H9 (cell line): ENCODE measurements at regions not wholly inside any gene's neighbourhood (a gene's known extent, or its start where the extent isn't known, plus 50 kb on each side); places are given as distances from the start of the nearest gene placed in this dataset.

ENCODE experiments used
- DNase-seq: peaks from one replicate; pipeline ENCODE4 v3.0.0-alpha.2; 2017
- H2AFZ ChIP-seq: one replicate; pipeline ENCODE4 v1.6.1; 2013; ENCODE audit warnings: mild to moderate bottlenecking, low read length, control low read depth, moderate library complexity
- H2AK5ac ChIP-seq: 2 replicates; pipeline ENCODE4 v1.6.1; 2013; ENCODE audit warnings: low read length, control low read depth, mixed read lengths; ENCODE audit not compliant: insufficient read length
- H2BK120ac ChIP-seq: one replicate; pipeline ENCODE4 v1.6.1; 2013; ENCODE audit warnings: low read depth, mild to moderate bottlenecking, low read length, control low read depth, inconsistent platforms; ENCODE audit not compliant: poor library complexity, severe bottlenecking
- H2BK12ac ChIP-seq: 2 replicates; pipeline ENCODE4 v1.6.1; 2013; ENCODE audit warnings: low read length, control low read depth, mixed read lengths, low read depth; ENCODE audit not compliant: insufficient read length
- H2BK15ac ChIP-seq: 2 replicates; pipeline ENCODE4 v1.6.1; 2013; ENCODE audit warnings: low read depth, low read length, control low read depth
- H2BK20ac ChIP-seq: one replicate; pipeline ENCODE4 v1.6.1; 2013; ENCODE audit warnings: low read depth, mild to moderate bottlenecking, low read length, control low read depth, inconsistent platforms; ENCODE audit not compliant: poor library complexity, severe bottlenecking
- H2BK5ac ChIP-seq: 2 replicates; pipeline ENCODE4 v1.6.1; 2013; ENCODE audit warnings: low read length, control low read depth, mixed read lengths; ENCODE audit not compliant: insufficient read length
- H3K14ac ChIP-seq: 2 replicates; pipeline ENCODE4 v1.6.1; 2013; ENCODE audit warnings: low read length, control low read depth; ENCODE audit not compliant: insufficient read depth
- H3K18ac ChIP-seq: 2 replicates; pipeline ENCODE4 v1.6.1; 2013; ENCODE audit warnings: low read depth, mild to moderate bottlenecking, mixed read lengths, low read length, control low read depth; ENCODE audit not compliant: insufficient read length
- H3K23ac ChIP-seq: 2 replicates; pipeline ENCODE4 v1.6.1; 2013; ENCODE audit warnings: low read length, control low read depth, mixed read lengths, low read depth; ENCODE audit not compliant: insufficient read length
- H3K23me2 ChIP-seq: 2 replicates; pipeline ENCODE4 v1.6.1; 2013; ENCODE audit warnings: low read depth, mild to moderate bottlenecking, mixed read lengths, low read length, control low read depth; ENCODE audit not compliant: insufficient read length, poor library complexity, severe bottlenecking
- H3K27ac ChIP-seq: 2 replicates; pipeline ENCODE4 v1.5.1; 2013; ENCODE audit warnings: low read length, control low read depth, mixed read lengths, low read depth; ENCODE audit not compliant: insufficient read length
- H3K27me3 ChIP-seq: 2 replicates; pipeline ENCODE4 v1.6.1; 2013; ENCODE audit warnings: low read length, control low read depth, inconsistent platforms; ENCODE audit not compliant: insufficient read depth
- H3K4ac ChIP-seq: 2 replicates; pipeline ENCODE4 v1.6.1; 2013; ENCODE audit warnings: low read depth, mild to moderate bottlenecking, control low read depth, inconsistent platforms, low read length, moderate library complexity
- H3K4me1 ChIP-seq: 2 replicates; pipeline ENCODE4 v1.6.1; 2013; ENCODE audit warnings: low read length, control low read depth, inconsistent platforms; ENCODE audit not compliant: insufficient read depth
- H3K4me2 ChIP-seq: 2 replicates; pipeline ENCODE4 v1.6.1; 2013; ENCODE audit warnings: low read length, control low read depth, mixed read lengths; ENCODE audit not compliant: insufficient read length, insufficient read depth
- H3K56ac ChIP-seq: 2 replicates; pipeline ENCODE4 v1.6.1; 2013; ENCODE audit warnings: low read depth, mild to moderate bottlenecking, mixed read lengths, low read length, control low read depth; ENCODE audit not compliant: insufficient read length
- H3K79me1 ChIP-seq: 2 replicates; pipeline ENCODE4 v1.6.1; 2013; ENCODE audit warnings: low read depth, mild to moderate bottlenecking, moderate library complexity, low read length, control low read depth, inconsistent platforms; ENCODE audit not compliant: insufficient read depth, poor library complexity, severe bottlenecking
- H3K79me2 ChIP-seq: 2 replicates; pipeline ENCODE4 v1.6.1; 2013; ENCODE audit warnings: low read length, control low read depth, inconsistent platforms; ENCODE audit not compliant: insufficient read depth
- H3K9ac ChIP-seq: 2 replicates; pipeline ENCODE4 v1.6.1; 2013; ENCODE audit warnings: low read length, control low read depth, mixed read lengths; ENCODE audit not compliant: insufficient read length; ENCODE audit errors: extremely low read depth
- H3K9me3 ChIP-seq: one replicate; pipeline ENCODE4 v1.6.1; 2013; ENCODE audit warnings: low read depth, low read length, inconsistent platforms; ENCODE audit not compliant: control insufficient read depth
- H3T11ph ChIP-seq: one replicate; pipeline ENCODE4 v1.6.1; 2013; ENCODE audit warnings: mild to moderate bottlenecking, low read length, control low read depth, inconsistent platforms
- H4K20me1 ChIP-seq: one replicate; pipeline ENCODE4 v1.6.1; 2013; ENCODE audit not compliant: control insufficient read depth, insufficient read length, insufficient read depth
- H4K5ac ChIP-seq: 2 replicates; pipeline ENCODE4 v1.6.1; 2013; ENCODE audit warnings: low read depth, mild to moderate bottlenecking, mixed read lengths, low read length, control low read depth; ENCODE audit not compliant: insufficient read length
- H4K8ac ChIP-seq: replicated peaks from 2 replicates; pipeline ENCODE4 v1.6.1; 2013; ENCODE audit warnings: low read length, control low read depth, mixed read lengths, low read depth; ENCODE audit not compliant: insufficient read length
- H4K91ac ChIP-seq: 2 replicates; pipeline ENCODE4 v1.6.1; 2013; ENCODE audit warnings: low read depth, mild to moderate bottlenecking, moderate library complexity, mixed read lengths, low read length, control low read depth; ENCODE audit not compliant: insufficient read length
- H3K27ac Mint-ChIP-seq, 3 experiments: 2 replicates in 2 of 3; 3 replicates in 1 of 3; pipeline ENCODE4 v1.8.0; 2020 to 2021; ENCODE audit warnings: mixed read lengths in 3 of 3, mild to moderate bottlenecking in 1 of 3, moderate library complexity in 1 of 3
- H3K27me3 Mint-ChIP-seq: 2 replicates; pipeline ENCODE4 v1.8.0; 2021; ENCODE audit warnings: low read depth, mild to moderate bottlenecking, moderate library complexity, mixed read lengths
- H3K36me3 Mint-ChIP-seq, 3 experiments: 2 replicates in 2 of 3; 3 replicates in 1 of 3; pipeline ENCODE4 v1.8.0; 2020 to 2021; ENCODE audit warnings: low read depth in 3 of 3, mixed read lengths in 3 of 3; ENCODE audit not compliant: insufficient read depth in 1 of 3
- H3K4me1 Mint-ChIP-seq, 2 experiments: 2 replicates each; pipeline ENCODE4 v1.8.0; 2020; ENCODE audit warnings: mixed read lengths in 2 of 2
- H3K4me3 Mint-ChIP-seq, 2 experiments: 2 replicates in 1 of 2; 3 replicates in 1 of 2; pipeline ENCODE4 v1.8.0; 2020 to 2021; ENCODE audit warnings: mild to moderate bottlenecking in 2 of 2, mixed read lengths in 2 of 2, moderate library complexity in 1 of 2
- H3K9me3 Mint-ChIP-seq, 2 experiments: 2 replicates in 1 of 2; 3 replicates in 1 of 2; pipeline ENCODE4 v1.8.0; 2020; ENCODE audit warnings: mild to moderate bottlenecking in 2 of 2, mixed read lengths in 2 of 2, moderate library complexity in 1 of 2
- WGBS: extraction: QIAGEN DNeasy Blood & Tissue Kit; methylation state at CpG from one replicate; pipeline ENCODE4 v1.1.7; 2013; ENCODE audit warnings: missing lambda C conversion rate, low lambda C conversion rate, mixed read lengths; ENCODE audit not compliant: insufficient read length; ENCODE audit errors: extremely low coverage; 5-methylcytosine and 5-hydroxymethylcytosine counted together
- TF ChIP-seq, protein P1 (sequence below): fragments of 200-600 bp; sonication (generic); conservative IDR thresholded peaks from 3 replicates; pipeline ENCODE4 v1.8.0; 2021; ENCODE audit warnings: antibody characterized with exemption, mild to moderate bottlenecking

DNA sequence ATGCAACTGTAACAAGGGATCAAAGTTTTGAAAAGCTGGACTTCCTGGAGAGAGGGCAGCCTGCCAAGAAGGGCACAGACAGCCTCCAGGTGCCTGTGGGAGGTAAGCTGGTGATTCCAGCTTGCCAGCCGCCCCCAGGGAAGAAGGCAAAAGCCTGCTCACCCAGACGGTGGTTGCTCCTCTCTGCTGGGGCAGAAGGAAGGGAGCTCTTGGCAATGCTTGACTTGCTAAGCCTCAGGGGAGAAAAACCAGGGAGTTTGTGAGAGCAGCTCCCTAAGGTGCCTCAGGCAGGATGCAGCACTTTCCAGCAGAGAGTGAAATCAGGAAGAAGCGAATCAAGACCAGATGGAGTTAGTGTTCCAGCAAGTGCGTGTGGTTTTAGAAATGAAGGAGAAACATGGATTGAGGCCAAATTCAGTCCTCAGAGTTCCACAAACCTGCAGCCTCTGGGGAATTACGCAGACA, 553.6 kb downstream of the BUD13 start:
- no peaks in the 10 kb centered on the region for H4K20me1 ChIP-seq
- H3K23me2 ChIP-seq = no peaks in the 10 kb centered on the region
- no peak overlapping the region for H3T11ph ChIP-seq
- no peak overlapping the region for H2BK15ac ChIP-seq
- no peak overlapping the region for H3K27ac ChIP-seq
- no peaks in the 10 kb centered on the region for H3K79me2 ChIP-seq
- H3K27me3 ChIP-seq = no peaks in the 10 kb centered on the region
- H4K91ac ChIP-seq = no peak overlapping the region
- no peaks in the 10 kb centered on the region for H3K9me3 ChIP-seq
- no peak overlapping the region for H3K4me2 ChIP-seq
- WGBS = no CpG with 5 or more reads among the region's 5 CpGs
- H3K23ac ChIP-seq = no peak overlapping the region
- no peak overlapping the region for H3K56ac ChIP-seq
- no peak overlapping the region for H2BK20ac ChIP-seq
- no peak overlapping the region for H2BK12ac ChIP-seq
- H4K8ac ChIP-seq = no peak overlapping the region
- Mint-ChIP-seq H3K27ac (no peak overlapping the region), H3K27me3 (peaks cover 9% of the 10 kb centered on the region), H3K4me1 (peaks cover 10 to 12% of the 10 kb centered on the region in 2 experiments; a peak in 3 of 4 replicates), H3K36me3 (peaks cover 7 to 10% (median 9%) of the 10 kb centered on the region in 3 experiments), H3K9me3 (peaks cover 10 to 12% of the 10 kb centered on the region in 2 experiments; a peak in 3 of 5 replicates), H3K4me3 (no peak overlapping the region)
- no peaks in the 10 kb centered on the region for H3K4me1 ChIP-seq
- TF ChIP-seq, protein P1, sequence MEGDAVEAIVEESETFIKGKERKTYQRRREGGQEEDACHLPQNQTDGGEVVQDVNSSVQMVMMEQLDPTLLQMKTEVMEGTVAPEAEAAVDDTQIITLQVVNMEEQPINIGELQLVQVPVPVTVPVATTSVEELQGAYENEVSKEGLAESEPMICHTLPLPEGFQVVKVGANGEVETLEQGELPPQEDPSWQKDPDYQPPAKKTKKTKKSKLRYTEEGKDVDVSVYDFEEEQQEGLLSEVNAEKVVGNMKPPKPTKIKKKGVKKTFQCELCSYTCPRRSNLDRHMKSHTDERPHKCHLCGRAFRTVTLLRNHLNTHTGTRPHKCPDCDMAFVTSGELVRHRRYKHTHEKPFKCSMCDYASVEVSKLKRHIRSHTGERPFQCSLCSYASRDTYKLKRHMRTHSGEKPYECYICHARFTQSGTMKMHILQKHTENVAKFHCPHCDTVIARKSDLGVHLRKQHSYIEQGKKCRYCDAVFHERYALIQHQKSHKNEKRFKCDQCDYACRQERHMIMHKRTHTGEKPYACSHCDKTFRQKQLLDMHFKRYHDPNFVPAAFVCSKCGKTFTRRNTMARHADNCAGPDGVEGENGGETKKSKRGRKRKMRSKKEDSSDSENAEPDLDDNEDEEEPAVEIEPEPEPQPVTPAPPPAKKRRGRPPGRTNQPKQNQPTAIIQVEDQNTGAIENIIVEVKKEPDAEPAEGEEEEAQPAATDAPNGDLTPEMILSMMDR = no peak
- DNase-seq = no peak
- H4K5ac ChIP-seq = no peak overlapping the region
- H3K9ac ChIP-seq = no peak overlapping the region
- H3K14ac ChIP-seq = no peak overlapping the region
- H3K4ac ChIP-seq = no peak overlapping the region
- H2BK5ac ChIP-seq = no peak overlapping the region
- no peaks in the 10 kb centered on the region for H3K79me1 ChIP-seq
- no peak overlapping the region for H2AK5ac ChIP-seq
- H2AFZ ChIP-seq = no peak overlapping the region
- no peak overlapping the region for H3K18ac ChIP-seq
- H2BK120ac ChIP-seq = no peak overlapping the region
